ENCODE measurements at regions not wholly inside any gene's neighbourhood (a gene's known extent, or its start where the extent isn't known, plus 50 kb on each side); places are given as distances from the start of the nearest gene placed in this dataset.

DNA sequence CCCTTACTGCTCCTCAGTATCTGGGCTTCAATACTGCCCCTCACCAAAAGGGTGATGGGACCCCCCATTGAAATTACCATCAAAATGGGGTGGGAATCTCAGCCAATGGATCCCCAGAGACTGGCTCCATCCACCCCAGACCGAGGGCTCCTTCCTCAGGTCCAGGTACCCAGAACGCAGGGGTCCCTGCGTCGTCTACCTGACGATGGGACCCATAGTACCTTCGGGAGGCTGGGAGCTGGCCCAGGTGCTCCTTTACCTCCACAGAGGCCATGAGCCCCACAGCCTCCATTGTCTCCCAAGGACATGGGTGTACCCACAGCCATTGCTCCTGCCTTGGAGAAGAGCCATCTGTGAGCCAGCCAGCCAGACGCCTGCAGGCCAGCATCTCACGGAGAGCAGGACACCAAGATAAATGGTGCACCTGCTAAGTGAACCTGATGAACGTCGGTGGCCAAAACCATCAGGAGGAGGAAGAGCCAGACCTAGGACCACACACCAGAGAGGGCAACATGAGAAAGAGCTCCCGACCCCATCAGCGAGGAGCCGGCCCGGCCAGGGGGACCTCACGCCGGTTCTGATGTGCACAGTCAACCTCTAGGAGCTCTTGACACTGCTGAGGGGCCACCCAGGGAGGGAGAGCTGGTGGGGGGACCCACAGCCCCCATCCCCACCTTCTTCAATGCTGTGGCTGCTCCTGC lies 156.8 kb upstream of the SOX1 start:
- DNase-seq (ENCODE audit: low spot score) = peak; percentile 6

- peak; percentile 2 for DNase-seq (ENCODE audit: low spot score)
These were observed 155.7 kb upstream of the SOX1 start for GRCh38 chr13:111911121-111911720.

DNA sequence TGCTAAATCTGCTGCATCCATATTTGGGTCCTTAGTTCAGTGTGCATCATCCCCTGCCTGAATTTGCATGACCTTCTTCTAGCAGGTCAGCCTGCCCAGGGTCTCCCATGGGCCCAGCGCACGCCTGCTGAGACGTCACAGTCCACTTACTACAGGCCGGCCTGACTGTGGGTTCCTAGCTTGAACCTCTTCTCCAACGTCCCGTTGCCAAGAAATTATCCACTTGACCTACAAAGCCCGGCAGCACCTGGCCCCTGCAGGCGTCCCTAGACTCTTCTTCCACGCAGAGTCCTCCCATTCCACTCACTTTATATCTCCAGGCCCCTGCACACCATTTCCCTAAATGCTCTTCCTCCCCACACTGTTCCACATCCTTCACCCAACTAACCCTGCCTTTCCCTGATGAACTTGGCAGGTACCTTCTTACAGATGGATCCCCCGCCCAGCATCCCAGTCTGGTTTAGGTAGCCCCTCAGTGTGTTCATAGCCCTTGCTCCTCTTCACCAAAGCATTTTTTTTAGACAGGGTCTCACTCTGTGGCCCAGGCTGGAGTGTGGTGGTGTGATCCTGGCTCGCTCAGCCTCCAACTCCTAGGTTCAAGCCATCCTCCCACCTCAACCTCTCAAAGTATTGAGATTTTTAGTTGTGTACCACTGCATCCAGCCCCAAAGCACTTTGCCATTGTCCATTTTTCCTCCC lies 155.0 kb upstream of the SOX1 start:
- peak; percentile 5 for DNase-seq (ENCODE audit: low spot score)

DNA sequence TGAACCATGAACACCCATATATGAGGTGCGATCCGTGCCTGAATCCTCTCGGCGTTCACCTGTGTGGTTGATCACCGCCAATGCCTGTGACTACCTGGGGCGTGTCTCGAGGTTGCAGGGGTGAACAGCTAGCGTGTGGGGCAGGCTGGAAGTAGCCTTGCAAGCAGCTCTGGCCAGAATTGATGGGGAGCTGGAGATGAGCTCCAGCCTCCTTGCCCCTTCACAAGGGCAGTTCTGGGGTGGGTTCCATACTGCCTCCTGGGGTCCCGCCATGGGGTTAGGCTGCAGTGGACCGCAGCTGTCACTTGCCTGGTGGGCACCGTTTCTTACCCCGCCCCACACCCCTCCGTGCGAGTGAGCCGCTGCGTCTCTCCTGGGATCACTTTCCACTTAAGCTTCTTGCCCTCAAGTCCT lies 154.5 kb upstream of the SOX1 start:
- DNase-seq (ENCODE audit: low spot score) = peak; percentile 1

DNA sequence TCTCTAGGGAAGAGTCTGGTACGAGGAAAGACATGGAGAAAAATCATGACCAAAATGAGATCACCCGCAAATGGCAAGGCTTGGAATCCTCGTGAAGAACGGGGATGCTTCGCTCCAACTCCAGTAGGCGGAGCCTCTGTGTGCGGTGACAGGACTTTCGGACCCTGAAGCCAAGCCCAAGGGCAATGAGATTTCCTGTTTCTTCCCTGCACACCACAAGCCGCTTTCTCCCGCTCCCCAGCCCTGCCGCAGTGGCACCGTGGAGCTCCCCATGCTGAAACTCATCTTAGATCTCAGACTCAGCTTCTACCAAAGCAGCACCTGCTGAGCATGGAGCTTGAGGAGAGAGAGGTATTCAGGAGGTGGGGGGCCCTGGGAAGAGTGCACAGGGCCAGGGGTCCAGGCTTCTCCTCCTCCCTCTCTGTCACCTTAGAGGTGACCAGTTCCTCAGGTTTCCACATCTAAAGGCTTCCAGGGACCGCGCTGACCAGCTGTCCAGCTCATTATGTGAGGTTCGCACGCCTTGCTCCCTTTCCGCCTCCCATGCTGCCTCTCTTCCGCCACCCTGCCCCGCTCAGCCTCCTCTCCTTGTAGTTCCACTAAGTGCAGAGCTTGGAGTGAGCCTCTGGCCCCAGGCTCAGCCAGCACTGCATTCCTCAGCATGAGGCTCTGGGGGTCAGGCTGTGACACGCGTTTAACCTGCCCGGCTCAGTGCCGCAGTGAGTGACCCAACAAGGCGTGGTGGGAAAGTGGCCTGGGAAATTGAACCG lies 153.8 kb upstream of the SOX1 start:
- no peak for DNase-seq (ENCODE audit: low spot score)

- no peak for DNase-seq (ENCODE audit: low spot score)
These were observed 153.2 kb upstream of the SOX1 start for GRCh38 chr13:111913761-111914140.

- DNase-seq (ENCODE audit: low spot score) = no peak
These were observed 152.5 kb upstream of the SOX1 start for GRCh38 chr13:111914241-111915103.

- DNase-seq (ENCODE audit: low spot score) = no peak
These were observed 151.8 kb upstream of the SOX1 start for GRCh38 chr13:111915104-111915551.

- DNase-seq (ENCODE audit: low spot score) = no peak
These were observed 150.7 kb upstream of the SOX1 start for GRCh38 chr13:111916201-111916600.

DNA sequence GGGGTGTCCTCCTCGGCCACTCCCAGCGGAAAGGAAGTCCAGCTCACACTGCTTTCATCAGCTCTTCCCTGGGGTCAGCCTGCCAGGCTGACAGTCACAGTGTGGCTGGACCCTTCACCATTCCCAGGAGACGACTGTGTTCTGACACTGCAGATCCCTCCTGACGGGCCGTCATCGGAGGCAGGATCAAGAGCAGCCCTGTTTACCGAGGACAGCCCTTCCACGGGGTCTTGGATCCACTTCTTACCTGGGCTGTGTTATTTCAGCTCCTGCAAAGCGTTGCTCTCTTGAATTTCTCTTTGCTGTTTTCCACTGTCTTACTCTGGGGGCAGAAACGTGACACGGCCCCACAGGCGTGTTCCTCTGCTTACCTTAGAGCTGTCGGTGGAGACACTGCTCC lies 149.9 kb upstream of the SOX1 start:
- DNase-seq (ENCODE audit: low spot score) = no peak

GRCh38 chr13:111917901-111918300 lies 149.0 kb upstream of the SOX1 start:
- DNase-seq (ENCODE audit: low spot score) = no peak

DNA sequence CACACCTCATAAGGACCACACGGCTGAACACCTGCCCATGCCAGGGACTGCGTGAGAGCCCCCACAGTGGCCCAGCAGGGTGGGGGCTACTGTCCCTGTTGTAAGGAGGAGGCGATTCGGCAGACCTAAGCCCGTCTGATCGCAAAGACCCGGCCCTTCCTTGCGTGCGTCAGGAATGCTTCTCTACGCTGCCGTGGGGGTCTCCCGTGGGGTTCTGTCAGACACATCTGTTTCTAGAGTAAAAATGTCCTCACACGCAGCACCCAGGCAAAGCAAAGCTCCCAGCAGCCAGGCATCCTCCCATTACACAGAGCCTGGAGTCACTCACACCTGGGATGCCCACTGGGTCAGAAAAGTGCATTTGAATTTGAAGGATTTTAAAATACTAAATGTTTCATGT lies 147.7 kb upstream of the SOX1 start:
- DNase-seq (ENCODE audit: low spot score) = no peak

DNA sequence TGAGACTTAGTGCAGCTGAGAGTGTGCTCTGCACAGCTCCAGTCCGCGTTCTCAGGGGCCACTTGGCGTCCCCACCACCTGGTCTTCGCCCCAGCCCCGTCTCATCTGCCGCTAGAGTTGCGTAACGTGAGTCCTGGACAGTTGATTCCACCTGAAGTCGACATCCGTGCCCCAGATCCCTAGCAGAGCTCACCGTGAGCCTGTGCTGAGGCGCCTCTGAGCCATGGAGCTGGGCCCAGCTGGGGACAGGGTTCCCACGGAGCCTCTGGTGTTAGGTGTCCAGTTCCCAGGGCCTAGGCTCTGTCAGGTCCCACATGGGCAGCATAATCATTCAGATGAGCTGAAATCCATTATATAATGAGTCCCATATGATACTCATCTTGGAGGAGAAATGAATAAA lies 147.1 kb upstream of the SOX1 start:
- no peak for DNase-seq (ENCODE audit: low spot score)

DNA sequence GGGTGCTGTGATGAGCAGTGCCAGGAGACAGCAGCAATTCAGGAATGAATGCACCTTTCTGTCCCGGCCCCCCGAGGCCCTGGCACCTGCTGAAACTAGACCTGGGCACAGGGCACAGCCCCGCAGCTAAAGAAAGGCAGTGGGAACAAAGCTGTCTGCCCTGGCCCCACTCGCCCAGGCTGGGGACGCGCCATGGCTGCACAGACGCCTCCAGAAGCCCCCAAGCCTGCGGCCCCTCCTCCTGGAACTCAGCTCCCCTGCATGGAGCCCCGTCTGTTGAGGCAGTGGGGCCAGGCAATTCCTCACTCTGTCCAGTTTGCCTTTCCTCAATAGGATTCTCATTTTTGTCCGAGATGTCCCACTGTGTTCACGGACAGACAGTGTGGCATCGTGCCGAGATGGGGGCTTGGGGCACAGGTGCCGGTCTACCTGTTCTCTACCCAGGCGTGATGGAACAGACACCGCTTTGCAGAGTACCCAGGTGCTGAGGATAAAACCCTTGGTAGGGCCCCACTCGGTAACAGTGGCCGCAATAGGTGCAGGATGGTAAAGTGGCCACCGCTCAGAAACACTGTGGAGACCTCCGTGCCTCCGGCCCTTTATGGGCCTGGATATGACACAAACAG lies 146.5 kb upstream of the SOX1 start:
- no peak for DNase-seq (ENCODE audit: low spot score)

DNA sequence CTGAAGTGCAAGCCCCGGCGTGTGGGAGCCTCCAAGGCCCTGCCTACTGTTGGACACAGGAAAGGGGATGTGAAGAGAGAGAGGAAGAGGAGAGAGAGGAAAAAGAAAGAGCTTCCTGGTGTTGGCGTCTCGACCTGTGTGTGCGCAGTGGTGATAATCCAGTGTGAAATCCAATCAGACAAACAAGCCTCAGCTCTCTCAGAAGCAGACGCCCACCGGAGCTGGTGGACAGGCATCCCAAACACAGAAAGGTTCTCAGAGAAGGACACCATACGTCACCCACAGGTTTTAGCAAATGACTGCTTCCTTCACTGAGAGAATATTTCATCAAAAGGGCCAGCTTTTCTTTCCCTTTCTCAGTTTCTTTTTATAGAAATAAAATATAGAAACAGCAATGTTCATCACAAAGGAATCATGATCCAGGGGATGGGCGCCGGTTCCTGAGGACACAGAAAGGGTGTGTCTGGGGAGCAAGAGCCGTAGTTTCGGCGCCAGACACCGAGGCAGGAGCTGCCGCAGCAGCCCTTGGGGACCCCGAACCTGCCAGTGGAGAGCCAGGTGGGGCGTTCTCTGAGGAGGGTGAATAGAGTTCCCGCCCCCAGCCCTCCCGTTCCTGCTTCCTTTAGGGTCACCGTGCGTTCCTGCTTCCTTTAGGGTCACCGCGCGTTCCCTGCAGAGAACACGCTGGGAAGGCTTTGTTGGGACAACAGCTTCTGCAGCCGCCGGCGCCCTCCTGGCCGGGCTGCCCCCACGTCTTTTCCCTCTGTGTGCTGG lies 145.8 kb upstream of the SOX1 start:
- no peak for DNase-seq (ENCODE audit: low spot score)

GRCh38 chr13:111922086-111922485 lies 144.9 kb upstream of the SOX1 start:
- no peak for DNase-seq (ENCODE audit: low spot score)

DNA sequence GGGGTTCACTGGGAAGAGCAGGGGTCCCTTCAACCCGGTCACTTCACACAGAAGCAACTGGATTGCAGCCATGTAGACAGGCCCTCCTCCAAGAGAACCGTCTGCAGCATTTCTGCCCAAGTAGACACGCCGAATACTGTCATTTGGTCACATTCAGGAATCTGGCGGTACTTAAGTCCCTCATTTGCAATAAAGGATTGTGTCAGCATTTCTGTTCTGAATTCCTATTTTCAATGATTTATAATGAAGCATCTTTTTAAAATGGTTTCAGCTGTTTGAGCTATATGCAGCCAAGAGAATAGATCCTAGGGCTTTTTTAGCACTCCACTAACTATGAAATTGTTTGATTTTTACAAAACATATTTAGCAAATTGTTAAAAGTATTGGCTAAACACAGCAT lies 143.5 kb upstream of the SOX1 start:
- DNase-seq (ENCODE audit: low spot score) = no peak

GRCh38 chr13:111923991-111924677 lies 142.8 kb upstream of the SOX1 start:
- DNase-seq (ENCODE audit: low spot score) = no peak

DNA sequence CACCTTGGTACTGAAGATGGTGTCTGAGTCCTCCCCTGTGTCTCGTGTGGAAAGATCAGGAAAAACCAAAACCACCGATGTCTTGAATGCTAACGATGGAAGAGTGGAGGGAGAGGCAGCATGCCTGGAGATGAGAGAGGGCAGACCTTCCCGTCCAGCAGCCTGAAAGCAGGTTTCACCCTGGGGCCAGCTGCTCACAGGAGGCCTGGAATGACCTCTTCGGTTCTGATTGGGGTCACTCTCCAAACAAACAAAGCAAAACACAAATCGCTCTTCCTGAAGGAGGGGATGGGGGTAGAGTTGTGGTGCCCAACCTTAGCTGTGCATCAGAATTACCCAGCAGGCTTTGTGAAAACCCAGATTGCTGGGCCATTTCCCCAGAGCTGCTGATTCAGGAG lies 142.3 kb upstream of the SOX1 start:
- no peak for DNase-seq (ENCODE audit: low spot score)

Data from D341Med (cell line).